Tibial nerve (tissue), 4 donors: ENCODE measurements at regions not wholly inside any gene's neighbourhood (a gene's known extent, or its start where the extent isn't known, plus 50 kb on each side); places are given as distances from the start of the nearest gene placed in this dataset.

Experiments
- EP300 ChIP-seq, 2 donors: sonication (generic); formaldehyde crosslinking; IDR thresholded peaks; one replicate each; pipeline ENCODE4 v1.6.1; 2017; ENCODE audit warnings: antibody characterized with exemption in 2 of 2, mild to moderate bottlenecking in 1 of 2
- POLR2A ChIP-seq, 2 donors: fragments of 450-650 bp; IDR thresholded peaks; one replicate each; pipeline ENCODE4 v1.6.1; 2017; ENCODE audit warnings: antibody characterized with exemption in 2 of 2, mild to moderate bottlenecking in 2 of 2, moderate library complexity in 2 of 2
- TF ChIP-seq, protein P1 (sequence below), 5 experiments: fragments of 200-600 bp in 3 of 5; fragments of 450-650 bp in 2 of 5; sonication (generic) in 3 of 5; IDR thresholded peaks; one replicate each; pipeline ENCODE4 v1.5.1; 2016 to 2019; ENCODE audit warnings: antibody characterized with exemption in 5 of 5, mild to moderate bottlenecking in 3 of 5, moderate library complexity in 2 of 5

DNA sequence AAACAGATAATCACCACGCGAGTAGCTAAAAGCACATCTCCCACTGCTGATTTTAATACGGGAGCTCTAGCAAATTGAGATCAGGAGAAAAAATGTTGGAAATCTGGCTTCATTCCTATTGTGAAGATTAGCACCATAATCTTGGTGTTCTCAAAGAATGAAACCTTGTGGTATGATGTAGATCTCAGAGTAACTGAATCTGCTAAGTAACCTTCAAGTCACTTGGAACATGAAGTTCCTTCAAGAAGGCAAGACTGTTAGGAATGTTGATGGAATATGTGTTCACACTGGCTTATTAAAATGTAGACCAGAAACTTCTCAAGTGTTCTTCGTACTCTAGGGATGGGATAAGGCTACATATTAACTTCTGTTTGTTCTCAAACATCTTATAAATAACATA is 117.4 kb upstream of the CHRM3 start:
- TF ChIP-seq, protein P1, sequence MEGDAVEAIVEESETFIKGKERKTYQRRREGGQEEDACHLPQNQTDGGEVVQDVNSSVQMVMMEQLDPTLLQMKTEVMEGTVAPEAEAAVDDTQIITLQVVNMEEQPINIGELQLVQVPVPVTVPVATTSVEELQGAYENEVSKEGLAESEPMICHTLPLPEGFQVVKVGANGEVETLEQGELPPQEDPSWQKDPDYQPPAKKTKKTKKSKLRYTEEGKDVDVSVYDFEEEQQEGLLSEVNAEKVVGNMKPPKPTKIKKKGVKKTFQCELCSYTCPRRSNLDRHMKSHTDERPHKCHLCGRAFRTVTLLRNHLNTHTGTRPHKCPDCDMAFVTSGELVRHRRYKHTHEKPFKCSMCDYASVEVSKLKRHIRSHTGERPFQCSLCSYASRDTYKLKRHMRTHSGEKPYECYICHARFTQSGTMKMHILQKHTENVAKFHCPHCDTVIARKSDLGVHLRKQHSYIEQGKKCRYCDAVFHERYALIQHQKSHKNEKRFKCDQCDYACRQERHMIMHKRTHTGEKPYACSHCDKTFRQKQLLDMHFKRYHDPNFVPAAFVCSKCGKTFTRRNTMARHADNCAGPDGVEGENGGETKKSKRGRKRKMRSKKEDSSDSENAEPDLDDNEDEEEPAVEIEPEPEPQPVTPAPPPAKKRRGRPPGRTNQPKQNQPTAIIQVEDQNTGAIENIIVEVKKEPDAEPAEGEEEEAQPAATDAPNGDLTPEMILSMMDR (IDR thresholded peaks at IDR 0.05), result no peak
- TF ChIP-seq POLR2A (IDR thresholded peaks at IDR 0.05) (no peak), EP300 (IDR thresholded peaks at IDR 0.05) (no peak)
